HEK293T (cell line): ENCODE measurements at regions not wholly inside any gene's neighbourhood (a gene's known extent, or its start where the extent isn't known, plus 50 kb on each side); places are given as distances from the start of the nearest gene placed in this dataset.

Experiments
- BHLHE40 ChIP-seq: fragments of 450-650 bp; IDR thresholded peaks from 2 replicates; pipeline ENCODE4 v1.6.1; 2016; ENCODE audit warnings: mild to moderate bottlenecking, moderate library complexity, borderline replicate concordance
- CTBP1 ChIP-seq: fragments of 450-650 bp; IDR thresholded peaks from 2 replicates; pipeline ENCODE4 v1.6.1; 2016; ENCODE audit warnings: borderline replicate concordance
- ELF4 ChIP-seq: fragments of 450-650 bp; IDR thresholded peaks from 2 replicates; pipeline ENCODE4 v1.6.1; 2017; ENCODE audit warnings: antibody characterized with exemption
- FOXA1 ChIP-seq: fragments of 450-650 bp; IDR thresholded peaks from 2 replicates; pipeline ENCODE4 v1.6.1; 2016; ENCODE audit warnings: mild to moderate bottlenecking
- FOXK2 ChIP-seq: fragments of 450-650 bp; IDR thresholded peaks from 2 replicates; pipeline ENCODE4 v1.6.1; 2016; ENCODE audit warnings: mild to moderate bottlenecking
- FOXM1 ChIP-seq: fragments of 450-650 bp; IDR thresholded peaks from 2 replicates; pipeline ENCODE4 v1.6.1; 2017; ENCODE audit warnings: mild to moderate bottlenecking, borderline replicate concordance
- L3MBTL2 ChIP-seq: fragments of 450-650 bp; conservative IDR thresholded peaks from 2 replicates; pipeline ENCODE4 v1.6.1; 2016; ENCODE audit warnings: mild to moderate bottlenecking
- LEF1 ChIP-seq: fragments of 450-650 bp; IDR thresholded peaks from 2 replicates; pipeline ENCODE4 v1.6.1; 2017; ENCODE audit warnings: mild to moderate bottlenecking, borderline replicate concordance
- NFRKB ChIP-seq: fragments of 450-650 bp; IDR thresholded peaks from 2 replicates; pipeline ENCODE4 v1.6.1; 2016; ENCODE audit warnings: mild to moderate bottlenecking, moderate library complexity
- SP1 ChIP-seq: fragments of 450-650 bp; IDR thresholded peaks from 2 replicates; pipeline ENCODE4 v1.6.1; 2017
- SUZ12 ChIP-seq: fragments of 450-650 bp; IDR thresholded peaks from 2 replicates; pipeline ENCODE4 v1.6.1; 2016; ENCODE audit warnings: mild to moderate bottlenecking
- TARDBP ChIP-seq: fragments of 450-650 bp; IDR thresholded peaks from 2 replicates; pipeline ENCODE4 v1.6.1; 2016
- ZNF384 ChIP-seq: fragments of 450-650 bp; IDR thresholded peaks from 2 replicates; pipeline ENCODE4 v1.6.1; 2016
- TF ChIP-seq, protein P1 (sequence below): fragments of 450-650 bp; IDR thresholded peaks from 2 replicates; pipeline ENCODE4 v1.6.1; 2016

DNA sequence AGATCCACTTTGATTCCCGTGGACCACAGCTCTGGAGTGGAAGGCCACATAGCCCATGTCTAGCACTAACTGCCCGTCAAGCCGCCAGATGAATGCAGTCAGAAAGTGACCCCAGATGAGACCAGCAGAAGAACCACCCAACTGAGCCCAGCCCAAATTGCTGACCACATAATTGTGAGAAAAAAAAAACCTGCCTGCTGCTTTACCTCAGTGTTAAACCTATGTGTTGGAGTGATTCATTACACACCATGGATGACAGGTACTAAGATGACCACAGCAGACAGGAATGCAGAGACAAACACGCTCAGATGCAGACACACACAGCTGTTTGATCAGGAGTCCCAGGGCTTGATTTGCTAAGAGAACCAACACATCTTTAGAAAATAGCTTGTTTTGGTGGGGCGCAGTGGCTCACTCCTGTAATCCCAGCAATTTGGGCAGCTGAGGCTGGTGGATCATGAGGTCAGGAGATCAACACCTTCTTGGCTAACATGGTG is 168.1 kb upstream of the PPP2R2D start:
- no peak for TF ChIP-seq ELF4
- TF ChIP-seq FOXM1 = no peak
- TF ChIP-seq CTBP1 = no peak
- no peak for TF ChIP-seq SUZ12
- TF ChIP-seq L3MBTL2 = no peak
- no peak for TF ChIP-seq NFRKB
- no peak for TF ChIP-seq FOXK2
- TF ChIP-seq FOXA1 = no peak
- no peak for TF ChIP-seq BHLHE40
- TF ChIP-seq LEF1 = no peak
- TF ChIP-seq TARDBP = no peak
- no peak for TF ChIP-seq ZNF384
- TF ChIP-seq, protein P1, sequence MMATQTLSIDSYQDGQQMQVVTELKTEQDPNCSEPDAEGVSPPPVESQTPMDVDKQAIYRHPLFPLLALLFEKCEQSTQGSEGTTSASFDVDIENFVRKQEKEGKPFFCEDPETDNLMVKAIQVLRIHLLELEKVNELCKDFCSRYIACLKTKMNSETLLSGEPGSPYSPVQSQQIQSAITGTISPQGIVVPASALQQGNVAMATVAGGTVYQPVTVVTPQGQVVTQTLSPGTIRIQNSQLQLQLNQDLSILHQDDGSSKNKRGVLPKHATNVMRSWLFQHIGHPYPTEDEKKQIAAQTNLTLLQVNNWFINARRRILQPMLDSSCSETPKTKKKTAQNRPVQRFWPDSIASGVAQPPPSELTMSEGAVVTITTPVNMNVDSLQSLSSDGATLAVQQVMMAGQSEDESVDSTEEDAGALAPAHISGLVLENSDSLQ = no peak
- TF ChIP-seq SP1 = no peak
